ENCODE measurements at regions not wholly inside any gene's neighbourhood (a gene's known extent, or its start where the extent isn't known, plus 50 kb on each side); places are given as distances from the start of the nearest gene placed in this dataset.
A peak's percentile ranks its signal among the peaks of the same experiment; 100 is the strongest.
"Not testable (repeated sequence)": the region's sequence is repeated elsewhere in the genome, so short reads cannot be mapped to it uniquely, and the experiment has no call there.

DNA sequence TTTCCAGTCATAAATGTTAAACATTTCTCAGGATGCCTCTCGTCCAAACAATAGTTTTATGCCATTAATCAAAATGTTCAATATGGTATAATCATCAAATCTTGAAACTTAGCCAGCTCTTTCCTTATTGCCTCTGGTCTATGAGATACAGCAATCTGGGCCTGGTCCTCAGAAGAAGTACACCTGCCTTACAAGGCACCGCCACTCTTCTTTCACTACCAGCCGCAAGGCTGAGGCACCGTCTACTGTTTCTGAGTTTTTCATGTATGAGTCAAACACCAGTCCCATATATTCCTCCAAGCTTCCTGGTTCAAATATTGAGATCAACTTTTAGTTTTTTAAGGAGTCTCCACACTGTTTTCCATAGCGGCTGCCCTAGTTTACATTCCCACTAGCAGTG, 600.6 kb upstream of the FAT3 start:
- no peak for DNase-seq

- DNase-seq: no peak
Measured at GRCh38 chr11:91608677-91609076, 615.9 kb upstream of the FAT3 start.

- no peak for DNase-seq
Measured at GRCh38 chr11:91596111-91596510, 628.5 kb upstream of the FAT3 start.

GRCh38 chr11:91591021-91591420, 633.6 kb upstream of the FAT3 start:
- no peak for DNase-seq

DNA sequence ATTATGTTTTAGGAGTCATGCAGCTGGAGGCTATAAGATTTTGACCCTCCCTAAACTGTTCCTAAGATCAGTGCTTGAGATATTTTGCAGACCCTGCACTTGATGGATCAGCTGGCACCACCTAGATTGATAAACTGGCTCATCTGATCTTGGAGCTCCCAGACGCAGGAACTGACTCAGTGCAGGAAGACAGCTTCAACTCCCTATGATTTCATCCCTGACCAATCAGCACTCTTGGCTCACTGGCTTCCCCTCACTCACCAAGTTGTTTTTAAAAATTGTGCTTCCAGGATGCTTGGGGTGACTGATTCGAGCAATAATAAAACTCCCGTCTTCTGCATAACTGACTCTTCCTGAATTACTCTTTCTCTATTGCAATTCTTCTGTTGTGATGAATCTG, 637.5 kb upstream of the FAT3 start:
- DNase-seq: no peak

GRCh38 chr11:91585035-91585801, 639.4 kb upstream of the FAT3 start:
- DNase-seq: no peak

- DNase-seq: no peak
Measured at GRCh38 chr11:91563176-91563575, 661.4 kb upstream of the FAT3 start.

DNA sequence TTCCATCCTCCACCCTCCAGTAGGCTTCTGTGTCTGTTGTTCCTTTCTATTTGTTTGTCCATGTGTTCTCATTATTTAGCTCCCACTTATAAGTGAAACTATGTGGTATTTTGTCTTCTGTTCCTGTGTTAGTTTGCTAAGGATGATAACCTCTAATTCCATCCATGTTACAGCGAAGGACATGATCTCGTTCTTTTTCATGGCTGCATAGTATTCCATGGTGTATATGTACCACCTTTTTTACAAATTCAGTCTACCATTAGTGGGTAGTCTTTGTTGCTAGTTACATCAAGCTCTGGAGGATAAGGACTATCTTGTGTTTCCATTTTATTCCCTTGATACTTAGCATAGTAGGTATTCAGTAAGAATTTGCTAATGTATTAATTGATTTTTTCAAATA, 664.2 kb upstream of the FAT3 start:
- no peak for DNase-seq

DNA sequence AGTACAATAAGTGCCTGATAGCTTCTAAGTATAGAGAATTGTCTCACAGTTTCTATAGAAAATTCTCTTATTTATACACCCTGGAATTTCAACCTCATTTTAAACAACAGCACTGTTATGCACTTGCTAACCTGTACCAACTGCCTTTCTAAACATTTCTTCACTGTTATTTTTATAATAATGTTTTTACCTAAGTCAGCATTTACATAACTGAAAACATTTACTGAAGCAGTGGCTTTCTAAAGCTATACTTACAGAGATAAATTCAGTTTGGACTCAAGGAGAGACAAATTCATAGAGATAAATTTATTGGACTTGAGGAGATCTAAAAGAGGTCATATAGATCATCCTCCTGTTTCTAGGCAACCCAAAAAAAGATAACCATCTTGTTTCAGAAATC, 686.6 kb upstream of the FAT3 start:
- DNase-seq: no peak

DNA sequence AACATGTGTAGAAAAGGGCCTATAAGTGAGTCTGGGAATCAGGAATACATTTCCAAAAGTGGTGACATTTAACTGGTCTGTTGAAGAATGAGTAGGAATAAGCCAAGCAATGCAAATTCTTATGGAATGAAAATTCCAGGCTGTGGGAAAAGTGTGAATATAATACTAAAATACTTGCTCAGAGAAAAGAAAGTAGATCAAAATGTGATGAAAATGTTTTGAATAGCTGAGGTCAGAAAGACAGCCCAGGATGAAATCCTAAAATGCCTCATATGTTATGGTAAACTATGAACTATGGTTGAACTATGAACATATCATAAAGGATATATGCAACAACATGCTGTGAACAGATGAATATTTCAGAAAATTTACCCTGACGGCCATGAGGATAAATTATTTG, 688.3 kb upstream of the FAT3 start:
- DNase-seq: no peak

GRCh38 chr11:91528965-91529364, 695.7 kb upstream of the FAT3 start:
- DNase-seq: no peak

GRCh38 chr11:91527380-91528030, 697.1 kb upstream of the FAT3 start:
- no peak for DNase-seq

DNA sequence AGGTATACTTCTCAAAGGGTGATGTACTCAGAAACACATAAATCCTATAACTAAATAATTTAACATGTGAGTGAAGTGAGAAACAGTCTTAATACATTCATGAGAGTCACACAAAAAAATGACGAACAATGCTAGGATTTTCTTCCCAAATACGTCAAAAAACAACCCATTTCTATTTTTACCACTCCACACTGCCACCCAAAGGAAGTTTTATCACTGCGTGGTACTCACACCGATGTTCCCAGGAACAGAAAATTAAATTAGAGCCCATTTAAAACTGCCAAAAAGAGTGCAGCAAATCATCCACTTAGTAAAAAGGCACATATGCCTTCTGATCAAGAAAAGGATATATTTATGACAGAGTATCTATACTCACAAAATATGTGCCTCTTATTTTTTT, 710.9 kb upstream of the FAT3 start:
- DNase-seq: no peak

- DNase-seq: no peak
Measured at GRCh38 chr11:91497847-91498246, 726.8 kb upstream of the FAT3 start.

- no peak for DNase-seq
Measured at GRCh38 chr11:91495837-91496236, 728.8 kb upstream of the FAT3 start.

DNA sequence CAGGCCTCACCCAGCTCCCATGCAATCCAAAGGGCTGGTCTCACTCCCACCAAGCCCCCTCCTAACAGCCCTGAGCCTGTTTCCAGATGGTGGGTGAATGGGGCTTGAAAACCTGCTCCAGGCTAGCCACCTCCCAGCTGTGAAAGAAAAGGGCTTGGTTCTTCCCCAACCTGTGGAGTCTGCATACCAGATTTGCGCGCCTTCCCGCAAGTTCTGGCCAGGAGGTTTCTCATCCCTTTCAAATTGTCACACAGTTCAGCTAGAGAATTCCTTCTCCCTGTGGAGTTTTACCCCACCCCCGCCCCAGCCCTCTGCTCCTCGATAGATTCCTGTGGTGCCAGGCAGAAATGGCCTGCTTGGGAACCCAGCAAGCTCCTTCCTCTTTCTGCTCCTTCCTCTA, 734.6 kb upstream of the FAT3 start:
- DNase-seq: no peak

DNA sequence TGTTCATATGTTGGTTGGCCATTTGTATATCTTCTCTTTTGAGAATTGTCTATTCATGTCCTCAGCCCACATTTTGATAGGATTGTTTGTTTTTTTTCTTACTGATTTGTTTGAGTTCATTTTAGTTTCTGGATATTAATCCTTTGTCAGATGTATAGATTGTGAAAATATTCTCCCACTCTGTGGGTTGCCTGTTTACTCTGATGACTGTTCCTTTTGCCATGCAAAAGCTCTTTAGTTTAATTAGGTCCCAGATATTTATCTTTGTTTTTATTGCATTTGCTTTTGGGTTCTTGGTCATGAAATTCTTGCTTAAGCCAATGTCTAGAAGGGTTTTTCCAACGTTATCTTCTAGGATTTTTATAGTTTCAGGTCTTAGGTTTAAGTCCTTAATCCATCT, 740.7 kb upstream of the FAT3 start:
- not testable (repeated sequence) for DNase-seq

DNA sequence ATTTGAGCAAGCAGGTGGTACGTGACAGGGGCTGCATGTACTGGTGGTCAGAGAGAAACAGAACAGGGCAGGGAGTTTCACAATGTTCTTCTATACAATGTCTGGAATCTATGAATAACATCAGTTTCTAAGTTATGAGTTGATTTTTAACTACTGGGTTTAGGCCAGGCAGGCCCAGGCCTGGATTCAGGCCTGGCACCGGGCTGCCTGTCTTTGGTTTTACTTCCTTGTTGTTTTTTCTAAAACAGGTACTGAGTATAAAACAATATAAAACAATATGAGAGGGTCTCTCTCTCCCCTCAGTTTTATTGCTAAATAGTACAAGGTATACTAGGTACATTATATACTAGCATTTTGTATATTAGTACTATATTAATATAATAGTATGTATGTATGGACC, 742.7 kb upstream of the FAT3 start:
- not testable (repeated sequence) for DNase-seq

DNA sequence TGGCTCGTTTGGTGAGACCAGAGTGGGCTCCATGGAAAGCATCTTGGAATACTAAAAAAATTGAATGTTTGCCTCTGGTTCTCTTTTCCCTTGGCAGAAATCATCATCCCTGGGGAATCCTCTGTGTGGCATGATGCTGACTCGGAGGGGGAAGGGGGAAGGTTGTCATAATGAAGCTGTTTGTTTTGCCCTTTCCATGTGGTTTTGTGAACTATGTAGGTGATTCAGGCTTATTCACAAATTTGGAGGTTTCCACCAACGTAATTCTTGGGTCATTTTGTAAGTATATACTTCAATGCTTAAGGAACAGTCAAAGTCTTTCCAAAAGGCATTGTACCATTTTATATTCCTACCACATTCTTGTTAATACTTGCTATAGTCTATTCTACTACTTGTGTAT, 754.0 kb upstream of the FAT3 start:
- no peak for DNase-seq

DNA sequence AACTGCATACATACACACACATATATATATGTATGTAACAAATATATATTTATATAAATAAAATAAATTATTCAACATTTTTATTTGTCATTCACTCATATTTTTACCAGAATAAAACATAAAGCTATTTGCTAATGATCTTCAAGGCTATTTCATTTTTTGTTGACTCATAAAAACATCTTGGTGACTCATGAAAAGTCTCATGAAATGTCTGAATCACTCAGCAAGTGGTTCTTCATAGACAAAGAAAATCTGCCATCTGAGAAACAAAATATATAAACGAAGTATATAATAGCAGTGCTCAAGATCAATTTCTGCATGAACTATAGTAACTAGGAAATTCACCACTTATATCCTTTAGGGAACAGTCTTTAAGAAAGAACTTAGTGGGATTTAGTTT, 764.8 kb upstream of the FAT3 start:
- DNase-seq: no peak

GRCh38 chr11:91446267-91446666, 778.4 kb upstream of the FAT3 start:
- no peak for DNase-seq

DNA sequence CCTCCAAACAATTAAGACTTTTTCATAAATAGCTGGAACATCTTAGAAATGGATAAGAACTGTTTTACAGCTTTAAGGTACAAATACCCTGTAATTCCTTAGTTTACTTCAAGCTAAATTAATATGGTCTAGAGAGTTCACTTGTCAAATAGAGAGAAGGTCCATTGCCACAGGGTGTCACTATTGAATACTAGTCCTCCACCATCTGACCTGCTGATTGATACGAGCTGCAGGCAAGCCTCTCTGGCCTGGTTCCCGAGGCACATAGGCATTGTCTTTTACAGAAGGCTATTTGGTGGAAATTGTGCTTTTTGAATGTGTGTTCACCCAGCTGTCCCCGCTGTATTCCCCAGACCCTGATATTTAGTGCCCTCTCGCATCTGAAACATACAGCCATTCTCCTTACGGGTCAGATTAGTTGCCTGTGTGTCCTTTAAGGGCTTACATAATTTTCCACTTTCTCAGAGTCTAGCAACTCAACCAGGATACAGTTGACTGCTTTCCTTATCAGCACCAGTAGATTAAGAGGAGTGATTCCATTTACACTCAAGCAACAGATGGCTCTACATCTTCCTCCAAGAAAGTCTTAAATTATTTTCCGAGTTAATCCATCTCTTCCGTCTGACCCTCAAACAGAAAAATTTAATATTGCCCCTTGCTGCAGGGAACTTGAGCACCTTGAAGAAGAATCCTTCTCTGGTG, 788.8 kb upstream of the FAT3 start:
- no peak for DNase-seq

DNA sequence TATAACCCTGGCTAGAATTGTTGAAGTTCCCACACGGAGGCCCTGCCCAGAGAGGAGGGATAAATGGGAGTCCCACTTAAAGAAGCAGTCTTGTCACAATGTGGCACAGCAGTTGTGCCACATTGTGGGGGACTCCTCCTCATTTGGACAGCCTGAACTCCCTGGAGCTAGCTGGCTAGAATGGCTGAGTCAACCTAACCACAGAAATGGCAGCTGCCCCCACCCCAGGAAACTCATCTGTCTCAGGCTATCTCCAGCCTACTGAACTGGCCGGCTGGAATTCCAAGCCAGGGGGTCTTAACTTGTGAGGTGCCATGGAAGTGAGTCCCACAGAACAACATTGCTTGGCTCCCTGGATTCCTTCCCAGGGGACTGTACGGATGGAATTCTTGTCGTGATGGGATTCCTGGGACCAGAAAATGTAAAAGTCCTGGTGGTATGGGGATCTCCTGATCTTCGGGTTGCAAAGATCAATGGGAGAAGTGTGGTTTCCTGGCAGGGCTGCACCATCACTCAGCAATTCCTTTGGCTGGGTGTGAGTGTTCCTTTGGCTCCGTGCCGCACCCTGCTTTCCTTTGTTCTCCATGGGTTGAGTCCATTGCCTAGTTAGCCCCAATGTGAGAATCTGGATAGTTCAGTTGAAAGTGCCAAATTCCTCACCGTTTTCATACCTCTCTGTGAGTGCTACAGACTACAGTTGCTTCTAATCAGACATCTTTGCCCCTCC, 791.2 kb upstream of the FAT3 start:
- no peak for DNase-seq

DNA sequence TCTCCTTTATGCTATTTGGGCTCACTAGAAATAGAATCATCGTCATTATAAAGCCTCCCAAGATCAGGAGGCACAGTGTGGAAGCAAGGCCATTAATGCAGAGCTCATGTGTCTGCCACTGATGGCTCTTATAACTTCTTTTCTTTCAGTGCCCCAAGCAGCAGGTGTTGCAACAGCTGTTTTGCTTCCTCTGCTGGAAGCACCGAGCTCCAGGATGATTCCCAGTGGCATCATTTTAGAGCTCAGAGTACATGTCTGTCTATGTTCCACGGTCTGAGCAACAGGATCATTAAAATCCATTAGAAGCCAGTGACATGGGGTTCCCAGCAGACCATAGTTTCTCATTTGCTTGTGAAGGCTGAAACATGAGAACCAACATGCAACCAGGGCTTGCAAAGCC, 803.0 kb upstream of the FAT3 start:
- peak; percentile 47 for DNase-seq

Data from femur (tissue), 1 donor.